NCI-H2196 (cell line): ENCODE measurements at regions not wholly inside any gene's neighbourhood (a gene's known extent, or its start where the extent isn't known, plus 50 kb on each side); places are given as distances from the start of the nearest gene placed in this dataset.

Experiments
- DNase-seq: peaks from one replicate; lab custom pipeline; 2025; ENCODE audit not compliant: unreplicated experiment; lab: John Stamatoyannopoulos, UW

- no peak for DNase-seq
Measured at GRCh38 chr3:56874269-56874668, 72.5 kb upstream of the ARHGEF3 start.

GRCh38 chr3:56870436-56870835 lies 68.7 kb upstream of the ARHGEF3 start:
- DNase-seq = no peak

- DNase-seq = no peak
Measured at GRCh38 chr3:56869157-56869889, 67.6 kb upstream of the ARHGEF3 start.

- no peak for DNase-seq
Measured at GRCh38 chr3:56868706-56869105, 67.0 kb upstream of the ARHGEF3 start.

- DNase-seq = no peak
Measured at GRCh38 chr3:56867671-56868070, 65.9 kb upstream of the ARHGEF3 start.

GRCh38 chr3:56864918-56865524 lies 63.3 kb upstream of the ARHGEF3 start:
- DNase-seq = no peak

GRCh38 chr3:56864090-56864489 lies 62.3 kb upstream of the ARHGEF3 start:
- DNase-seq = no peak

GRCh38 chr3:56862352-56863062 lies 60.8 kb upstream of the ARHGEF3 start:
- DNase-seq = no peak

GRCh38 chr3:56861511-56861910 lies 59.8 kb upstream of the ARHGEF3 start:
- no peak for DNase-seq

- DNase-seq = no peak
Measured at GRCh38 chr3:56860939-56861338, 59.2 kb upstream of the ARHGEF3 start.

- DNase-seq = no peak
Measured at GRCh38 chr3:56860351-56860750, 58.6 kb upstream of the ARHGEF3 start.

- no peak for DNase-seq
Measured at GRCh38 chr3:56858331-56858730, 56.6 kb upstream of the ARHGEF3 start.

- DNase-seq = no peak
Measured at GRCh38 chr3:56857178-56857577, 55.4 kb upstream of the ARHGEF3 start.

- no peak for DNase-seq
Measured at GRCh38 chr3:56856752-56857151, 55.0 kb upstream of the ARHGEF3 start.

- no peak for DNase-seq
Measured at GRCh38 chr3:56855856-56856512, 54.2 kb upstream of the ARHGEF3 start.

GRCh38 chr3:56854856-56855611 lies 53.3 kb upstream of the ARHGEF3 start:
- DNase-seq = no peak

GRCh38 chr3:56851966-56852884 lies 50.5 kb upstream of the ARHGEF3 start:
- no peak for DNase-seq
